ENCODE measurements at regions not wholly inside any gene's neighbourhood (a gene's known extent, or its start where the extent isn't known, plus 50 kb on each side); places are given as distances from the start of the nearest gene placed in this dataset.
A peak's percentile ranks its signal among the peaks of the same experiment; 100 is the strongest.

- Mint-ChIP-seq H3K9me3 (peaks cover 2% of the 10 kb centered on the region), H3K4me3 (no peak overlapping the region), H3K27ac (ENCODE audit: unreplicated experiment) (no peak overlapping the region), H3K36me3 (ENCODE audit: low read depth) (no peaks in the 10 kb centered on the region), H3K4me1 (peaks cover 14% of the 10 kb centered on the region), H3K27me3 (ENCODE audit: low read depth) (no peaks in the 10 kb centered on the region)
- DNase-seq (ENCODE audit: low read depth, low spot score) = no peak
- TF ChIP-seq, protein P1, sequence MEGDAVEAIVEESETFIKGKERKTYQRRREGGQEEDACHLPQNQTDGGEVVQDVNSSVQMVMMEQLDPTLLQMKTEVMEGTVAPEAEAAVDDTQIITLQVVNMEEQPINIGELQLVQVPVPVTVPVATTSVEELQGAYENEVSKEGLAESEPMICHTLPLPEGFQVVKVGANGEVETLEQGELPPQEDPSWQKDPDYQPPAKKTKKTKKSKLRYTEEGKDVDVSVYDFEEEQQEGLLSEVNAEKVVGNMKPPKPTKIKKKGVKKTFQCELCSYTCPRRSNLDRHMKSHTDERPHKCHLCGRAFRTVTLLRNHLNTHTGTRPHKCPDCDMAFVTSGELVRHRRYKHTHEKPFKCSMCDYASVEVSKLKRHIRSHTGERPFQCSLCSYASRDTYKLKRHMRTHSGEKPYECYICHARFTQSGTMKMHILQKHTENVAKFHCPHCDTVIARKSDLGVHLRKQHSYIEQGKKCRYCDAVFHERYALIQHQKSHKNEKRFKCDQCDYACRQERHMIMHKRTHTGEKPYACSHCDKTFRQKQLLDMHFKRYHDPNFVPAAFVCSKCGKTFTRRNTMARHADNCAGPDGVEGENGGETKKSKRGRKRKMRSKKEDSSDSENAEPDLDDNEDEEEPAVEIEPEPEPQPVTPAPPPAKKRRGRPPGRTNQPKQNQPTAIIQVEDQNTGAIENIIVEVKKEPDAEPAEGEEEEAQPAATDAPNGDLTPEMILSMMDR (conservative IDR thresholded peaks at IDR 0.05) = no peak
These were observed 476.7 kb downstream of the EPHA4 start for GRCh38 chr2:221095356-221095755.

GRCh38 chr2:221096706-221097567 lies 475.2 kb downstream of the EPHA4 start:
- Mint-ChIP-seq H3K4me1 (peaks cover 14% of the 10 kb centered on the region), H3K4me3 (no peak overlapping the region), H3K27me3 (ENCODE audit: low read depth) (no peaks in the 10 kb centered on the region), H3K9me3 (peaks cover 2% of the 10 kb centered on the region), H3K36me3 (ENCODE audit: low read depth) (no peaks in the 10 kb centered on the region), H3K27ac (ENCODE audit: unreplicated experiment) (no peak overlapping the region)
- no peak for DNase-seq (ENCODE audit: low read depth, low spot score)
- TF ChIP-seq, protein P1 (conservative IDR thresholded peaks at IDR 0.05) = no peak

GRCh38 chr2:221097568-221097915 lies 474.6 kb downstream of the EPHA4 start:
- H3K4me1 Mint-ChIP-seq = peaks cover 14% of the 10 kb centered on the region
- no peaks in the 10 kb centered on the region for H3K36me3 Mint-ChIP-seq (ENCODE audit: low read depth)

GRCh38 chr2:221097949-221098348 lies 474.2 kb downstream of the EPHA4 start:
- Mint-ChIP-seq H3K27me3 (ENCODE audit: low read depth) (no peaks in the 10 kb centered on the region), H3K27ac (ENCODE audit: unreplicated experiment) (no peak overlapping the region), H3K4me3 (no peak overlapping the region), H3K9me3 (peaks cover 2% of the 10 kb centered on the region), H3K36me3 (ENCODE audit: low read depth) (no peaks in the 10 kb centered on the region), H3K4me1 (peaks cover 16% of the 10 kb centered on the region)
- TF ChIP-seq, protein P1 (conservative IDR thresholded peaks at IDR 0.05) = no peak
- no peak for DNase-seq (ENCODE audit: low read depth, low spot score)

More at GRCh38 chr2:221097568-221097915, 474.6 kb downstream of the EPHA4 start:
- no peak overlapping the region for H3K4me3 Mint-ChIP-seq
- no peaks in the 10 kb centered on the region for H3K27me3 Mint-ChIP-seq (ENCODE audit: low read depth)
- no peak for DNase-seq (ENCODE audit: low read depth, low spot score)
- TF ChIP-seq, protein P1 (conservative IDR thresholded peaks at IDR 0.05) = no peak
- H3K27ac Mint-ChIP-seq (ENCODE audit: unreplicated experiment) = no peak overlapping the region
- peaks cover 2% of the 10 kb centered on the region for H3K9me3 Mint-ChIP-seq

DNA sequence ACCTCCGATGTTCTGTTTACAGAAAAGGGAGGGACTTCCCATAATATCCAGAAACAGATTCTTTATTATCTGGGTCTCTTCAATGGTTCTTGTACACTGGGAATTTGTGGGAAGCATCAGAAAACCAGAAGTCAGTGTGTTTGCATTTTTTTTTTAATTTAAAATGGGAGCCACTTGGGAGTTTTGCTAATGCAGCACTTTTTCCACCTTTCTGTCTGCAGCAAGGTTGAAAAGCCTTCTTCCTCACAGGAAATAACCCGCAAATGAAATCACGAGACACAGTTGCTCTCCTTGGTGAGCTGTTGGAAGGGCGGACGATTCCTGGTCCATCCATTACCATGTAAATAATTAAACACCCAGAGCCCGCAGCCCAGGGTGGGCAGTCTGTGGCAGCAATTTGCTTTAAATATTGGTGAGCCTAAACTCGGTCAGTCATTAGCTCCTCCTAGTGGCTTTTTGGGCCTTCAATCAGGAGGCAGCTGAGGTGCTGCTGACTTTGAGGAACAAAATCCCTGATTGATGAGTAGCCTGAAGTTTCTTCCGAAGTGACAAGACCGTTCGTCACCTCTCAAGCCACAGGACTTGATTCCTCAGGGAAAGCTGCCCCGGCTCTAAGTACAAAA lies 471.5 kb downstream of the EPHA4 start:
- H3K9me3 Mint-ChIP-seq = peaks cover 2% of the 10 kb centered on the region
- no peaks in the 10 kb centered on the region for H3K36me3 Mint-ChIP-seq (ENCODE audit: low read depth)
- H3K4me3 Mint-ChIP-seq = no peak overlapping the region
- TF ChIP-seq, protein P1 (conservative IDR thresholded peaks at IDR 0.05) = peak; percentile 37
- H3K27ac Mint-ChIP-seq (ENCODE audit: unreplicated experiment) = no peak overlapping the region
- DNase-seq (ENCODE audit: low read depth, low spot score) = no peak
- H3K27me3 Mint-ChIP-seq (ENCODE audit: low read depth) = peaks cover 5% of the 10 kb centered on the region
- H3K4me1 Mint-ChIP-seq = peaks cover 22% of the 10 kb centered on the region
